ENCODE measurements at regions not wholly inside any gene's neighbourhood (a gene's known extent, or its start where the extent isn't known, plus 50 kb on each side); places are given as distances from the start of the nearest gene placed in this dataset.

DNA sequence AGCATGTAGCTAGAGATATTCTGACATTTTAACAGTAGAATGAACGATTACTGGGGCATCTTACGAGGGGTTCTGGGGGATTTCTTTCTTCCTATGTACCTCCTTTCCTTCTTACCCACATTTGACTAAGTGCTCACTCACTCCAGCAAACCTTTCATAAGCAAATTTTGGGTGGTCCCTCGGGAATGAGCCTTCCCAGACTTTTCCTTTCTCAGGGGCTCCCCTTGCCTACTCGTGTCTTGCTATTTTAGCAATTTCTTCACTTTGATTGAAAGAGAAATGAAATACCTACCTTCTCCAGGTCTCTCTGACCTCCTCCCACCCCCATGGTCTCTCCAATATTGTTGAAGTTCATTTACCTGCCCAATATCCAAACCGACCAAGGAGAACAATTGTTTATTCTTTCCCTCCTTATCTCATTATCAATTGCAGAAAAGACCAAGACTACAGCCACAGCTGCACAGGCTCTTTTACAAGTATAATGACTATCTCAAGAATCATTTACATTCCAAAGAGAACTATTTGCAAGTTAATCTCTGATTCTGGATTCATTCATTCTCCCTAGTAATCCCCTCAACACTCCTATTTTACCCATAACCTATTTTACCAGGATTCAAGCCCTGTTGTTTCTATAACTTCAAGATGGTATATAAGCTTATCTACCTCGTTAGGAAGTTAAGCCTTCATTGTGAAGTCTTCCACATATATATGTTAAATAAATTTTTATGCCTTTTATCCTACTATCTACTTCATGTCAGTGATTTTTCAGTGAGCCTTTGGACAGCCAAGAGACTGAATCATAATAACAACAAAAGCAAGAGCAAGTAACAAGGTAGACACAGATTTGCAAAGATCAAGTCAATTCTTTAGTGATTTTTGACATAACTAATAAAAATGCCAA lies 480.6 kb downstream of the IPMK start:
- TF ChIP-seq, protein P1, sequence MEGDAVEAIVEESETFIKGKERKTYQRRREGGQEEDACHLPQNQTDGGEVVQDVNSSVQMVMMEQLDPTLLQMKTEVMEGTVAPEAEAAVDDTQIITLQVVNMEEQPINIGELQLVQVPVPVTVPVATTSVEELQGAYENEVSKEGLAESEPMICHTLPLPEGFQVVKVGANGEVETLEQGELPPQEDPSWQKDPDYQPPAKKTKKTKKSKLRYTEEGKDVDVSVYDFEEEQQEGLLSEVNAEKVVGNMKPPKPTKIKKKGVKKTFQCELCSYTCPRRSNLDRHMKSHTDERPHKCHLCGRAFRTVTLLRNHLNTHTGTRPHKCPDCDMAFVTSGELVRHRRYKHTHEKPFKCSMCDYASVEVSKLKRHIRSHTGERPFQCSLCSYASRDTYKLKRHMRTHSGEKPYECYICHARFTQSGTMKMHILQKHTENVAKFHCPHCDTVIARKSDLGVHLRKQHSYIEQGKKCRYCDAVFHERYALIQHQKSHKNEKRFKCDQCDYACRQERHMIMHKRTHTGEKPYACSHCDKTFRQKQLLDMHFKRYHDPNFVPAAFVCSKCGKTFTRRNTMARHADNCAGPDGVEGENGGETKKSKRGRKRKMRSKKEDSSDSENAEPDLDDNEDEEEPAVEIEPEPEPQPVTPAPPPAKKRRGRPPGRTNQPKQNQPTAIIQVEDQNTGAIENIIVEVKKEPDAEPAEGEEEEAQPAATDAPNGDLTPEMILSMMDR (IDR thresholded peaks at IDR 0.05) = no peak
- TF ChIP-seq, protein P2, sequence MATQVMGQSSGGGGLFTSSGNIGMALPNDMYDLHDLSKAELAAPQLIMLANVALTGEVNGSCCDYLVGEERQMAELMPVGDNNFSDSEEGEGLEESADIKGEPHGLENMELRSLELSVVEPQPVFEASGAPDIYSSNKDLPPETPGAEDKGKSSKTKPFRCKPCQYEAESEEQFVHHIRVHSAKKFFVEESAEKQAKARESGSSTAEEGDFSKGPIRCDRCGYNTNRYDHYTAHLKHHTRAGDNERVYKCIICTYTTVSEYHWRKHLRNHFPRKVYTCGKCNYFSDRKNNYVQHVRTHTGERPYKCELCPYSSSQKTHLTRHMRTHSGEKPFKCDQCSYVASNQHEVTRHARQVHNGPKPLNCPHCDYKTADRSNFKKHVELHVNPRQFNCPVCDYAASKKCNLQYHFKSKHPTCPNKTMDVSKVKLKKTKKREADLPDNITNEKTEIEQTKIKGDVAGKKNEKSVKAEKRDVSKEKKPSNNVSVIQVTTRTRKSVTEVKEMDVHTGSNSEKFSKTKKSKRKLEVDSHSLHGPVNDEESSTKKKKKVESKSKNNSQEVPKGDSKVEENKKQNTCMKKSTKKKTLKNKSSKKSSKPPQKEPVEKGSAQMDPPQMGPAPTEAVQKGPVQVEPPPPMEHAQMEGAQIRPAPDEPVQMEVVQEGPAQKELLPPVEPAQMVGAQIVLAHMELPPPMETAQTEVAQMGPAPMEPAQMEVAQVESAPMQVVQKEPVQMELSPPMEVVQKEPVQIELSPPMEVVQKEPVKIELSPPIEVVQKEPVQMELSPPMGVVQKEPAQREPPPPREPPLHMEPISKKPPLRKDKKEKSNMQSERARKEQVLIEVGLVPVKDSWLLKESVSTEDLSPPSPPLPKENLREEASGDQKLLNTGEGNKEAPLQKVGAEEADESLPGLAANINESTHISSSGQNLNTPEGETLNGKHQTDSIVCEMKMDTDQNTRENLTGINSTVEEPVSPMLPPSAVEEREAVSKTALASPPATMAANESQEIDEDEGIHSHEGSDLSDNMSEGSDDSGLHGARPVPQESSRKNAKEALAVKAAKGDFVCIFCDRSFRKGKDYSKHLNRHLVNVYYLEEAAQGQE (IDR thresholded peaks at IDR 0.05; ENCODE audit: insufficient read depth in 1 of 2, low read depth in 2 of 2, low read length in 1 of 2) = no peak
- no peak for TF ChIP-seq POLR2AphosphoS5 (IDR thresholded peaks at IDR 0.05; ENCODE audit: low read depth, low read length)

All from Panc1 (cell line).